ENCODE measurements at regions not wholly inside any gene's neighbourhood (a gene's known extent, or its start where the extent isn't known, plus 50 kb on each side); places are given as distances from the start of the nearest gene placed in this dataset.

DNA sequence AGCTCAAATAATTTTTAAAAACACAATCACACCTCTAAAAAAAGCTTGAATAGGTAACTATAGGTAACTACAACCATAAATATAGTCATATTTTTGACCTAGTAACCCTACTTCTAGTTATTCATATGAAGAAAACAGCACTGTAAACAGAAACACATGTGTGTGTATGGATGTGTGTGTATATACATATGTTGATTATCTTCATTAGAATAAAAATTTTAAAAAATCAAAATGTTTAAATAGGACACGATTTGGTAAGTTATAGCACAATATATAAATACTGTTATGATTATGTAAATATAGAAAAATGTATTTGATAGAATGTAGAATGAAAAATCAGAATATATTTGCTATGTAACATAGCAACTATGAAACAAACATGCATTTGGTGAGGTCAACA is 258.1 kb upstream of the GK2 start:
- intact Hi-C loops (cut with micrococcal nuclease) (no loop called here), in situ Hi-C loops (cut with MboI; ENCODE audit: low sequenced_read_pairs) (no loop called here), dilution Hi-C loops (cut with HindIII; ENCODE audit: low sequenced_read_pairs, unreplicated experiment) (no loop called here)
- BruUV-seq (replicated peaks), result no TSS peak
- H3K36me3 ChIP-seq (ENCODE audit: control insufficient read depth, insufficient read depth, low read length), result no peaks in the 10 kb centered on the region
- H3K27me3 ChIP-seq (ENCODE audit: control insufficient read depth, insufficient read depth, low read length), result no peaks in the 10 kb centered on the region
- H2AFZ ChIP-seq (replicated peaks; ENCODE audit: low read length, poor library complexity), result no peak overlapping the region
- no peaks in the 10 kb centered on the region for H4K20me1 ChIP-seq (ENCODE audit: insufficient read depth, low read length)
- H3K56ac ChIP-seq (ENCODE audit: extremely low read depth, insufficient read depth, low read length), result no peak overlapping the region
- H3K4me1 ChIP-seq (ENCODE audit: control insufficient read depth, insufficient read depth, low read length), result no peaks in the 10 kb centered on the region
- ChIA-PET CTCF (no interaction called here), POLR2A (ENCODE audit: unreplicated experiment) (no interaction called here)
- H3K9ac ChIP-seq (ENCODE audit: low read depth, low read length), result no peak overlapping the region
- H3K4ac ChIP-seq (ENCODE audit: low read depth, low read length), result no peak overlapping the region
- H3K18ac ChIP-seq (ENCODE audit: low read depth, low read length), result no peak overlapping the region
- no peak overlapping the region for H4K5ac ChIP-seq (ENCODE audit: low read depth, low read length)
- H3K9me1 ChIP-seq (ENCODE audit: insufficient read depth, low read length), result no peaks in the 10 kb centered on the region
- no peak overlapping the region for H3K14ac ChIP-seq (replicated peaks; ENCODE audit: low read depth, low read length)
- H4K8ac ChIP-seq (ENCODE audit: low read depth in 2 of 2, low read length in 2 of 2), result no peak overlapping the region
- H3K79me1 ChIP-seq (ENCODE audit: low read depth in 1 of 2, low read length in 2 of 2), result no peaks in the 10 kb centered on the region
- no peak overlapping the region for H3K4me3 ChIP-seq (ENCODE audit: insufficient read depth, low read depth, low read length)
- H4K91ac ChIP-seq (ENCODE audit: insufficient read depth, low read depth, low read length), result no peak overlapping the region
- H2BK15ac ChIP-seq (ENCODE audit: low read depth, low read length), result no peak overlapping the region
- peaks cover 2% of the 10 kb centered on the region; the same call in 1 of the 2 replicates for H3K9me3 ChIP-seq (ENCODE audit: control insufficient read depth, insufficient read depth, low read length)
- no peak overlapping the region for H3K27ac ChIP-seq (ENCODE audit: insufficient read depth, low read length)
- no peak overlapping the region for H2BK20ac ChIP-seq (ENCODE audit: low read depth, low read length)
- H2AK9ac ChIP-seq (replicated peaks; ENCODE audit: low read depth, low read length, poor library complexity), result no peak overlapping the region
- H2AK5ac ChIP-seq (ENCODE audit: low read depth, low read length), result no peak overlapping the region
- WGBS, 2 experiments (ENCODE audit: extremely low coverage in 2 of 2, insufficient read length in 1 of 2), result no CpG with 5 or more reads among the region's 1 CpG
- no peak overlapping the region for H2BK5ac ChIP-seq (ENCODE audit: low read depth, low read length, poor library complexity, severe bottlenecking)
- no peak overlapping the region for H3K4me2 ChIP-seq (ENCODE audit: low read depth, low read length)
- H2BK120ac ChIP-seq (ENCODE audit: low read depth, low read length), result no peak overlapping the region
- TF ChIP-seq FOS (IDR thresholded peaks at IDR 0.05; ENCODE audit: low read depth, low read length) (no peak), MAZ (IDR thresholded peaks at IDR 0.05; ENCODE audit: borderline replicate concordance, low read depth, low read length) (no peak), BHLHE40 (IDR thresholded peaks at IDR 0.05; ENCODE audit: low read depth, low read length) (no peak), CHD1 (IDR thresholded peaks at IDR 0.05; ENCODE audit: low read depth, low read length) (no peak), POLR2A (IDR thresholded peaks at IDR 0.05; ENCODE audit: low read depth, low read length) (no peak), RCOR1 (IDR thresholded peaks at IDR 0.05; ENCODE audit: insufficient replicate concordance, low read length) (no peak), MAFK (IDR thresholded peaks at IDR 0.05; ENCODE audit: low read depth, low read length) (no peak), MXI1 (IDR thresholded peaks at IDR 0.05; ENCODE audit: borderline replicate concordance, low read depth, low read length) (no peak), RAD21 (IDR thresholded peaks at IDR 0.05; ENCODE audit: low read length) (no peak), SMC3 (IDR thresholded peaks at IDR 0.05; ENCODE audit: low read depth, low read length) (no peak), NFE2L2 (IDR thresholded peaks at IDR 0.05; ENCODE audit: low read depth, low read length) (no peak), RFX5 (IDR thresholded peaks at IDR 0.05; ENCODE audit: low read depth, low read length) (no peak), CEBPB (IDR thresholded peaks at IDR 0.05; ENCODE audit: low read depth, low read length) (no peak), CTCF (conservative IDR thresholded peaks at IDR 0.05; ENCODE audit: low read depth, low read length) (no peak), USF2 (IDR thresholded peaks at IDR 0.05; ENCODE audit: low read depth, low read length) (no peak)
- TF ChIP-seq, protein P1, sequence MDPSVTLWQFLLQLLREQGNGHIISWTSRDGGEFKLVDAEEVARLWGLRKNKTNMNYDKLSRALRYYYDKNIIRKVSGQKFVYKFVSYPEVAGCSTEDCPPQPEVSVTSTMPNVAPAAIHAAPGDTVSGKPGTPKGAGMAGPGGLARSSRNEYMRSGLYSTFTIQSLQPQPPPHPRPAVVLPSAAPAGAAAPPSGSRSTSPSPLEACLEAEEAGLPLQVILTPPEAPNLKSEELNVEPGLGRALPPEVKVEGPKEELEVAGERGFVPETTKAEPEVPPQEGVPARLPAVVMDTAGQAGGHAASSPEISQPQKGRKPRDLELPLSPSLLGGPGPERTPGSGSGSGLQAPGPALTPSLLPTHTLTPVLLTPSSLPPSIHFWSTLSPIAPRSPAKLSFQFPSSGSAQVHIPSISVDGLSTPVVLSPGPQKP (IDR thresholded peaks at IDR 0.05; ENCODE audit: borderline replicate concordance, low read depth, low read length), result no peak
- DNase-seq (no peak), ATAC-seq (ENCODE audit: low read depth) (no peak)
- H3K23ac ChIP-seq (ENCODE audit: low read depth, low read length), result no peak overlapping the region

Measured in IMR-90 (cell line).